ENCODE measurements at regions not wholly inside any gene's neighbourhood (a gene's known extent, or its start where the extent isn't known, plus 50 kb on each side); places are given as distances from the start of the nearest gene placed in this dataset.

- DNase-seq (ENCODE audit: low spot score) (no peak), ATAC-seq (no peak)
These were observed 499.1 kb downstream of the INSC start for GRCh38 chr11:15613789-15614188.

GRCh38 chr11:15615398-15616096 is 500.8 kb downstream of the INSC start:
- DNase-seq (ENCODE audit: low spot score) (no peak), ATAC-seq (no peak)

- no peak for ATAC-seq
- DNase-seq (ENCODE audit: low spot score), result no peak
These were observed 501.7 kb downstream of the INSC start for GRCh38 chr11:15616130-15617105.

- ATAC-seq (no peak), DNase-seq (ENCODE audit: low spot score) (no peak)
These were observed 502.4 kb downstream of the INSC start for GRCh38 chr11:15617126-15617525.

GRCh38 chr11:15618583-15619032 is 503.9 kb downstream of the INSC start:
- no peak for DNase-seq (ENCODE audit: low spot score)
- ATAC-seq, result no peak

GRCh38 chr11:15621565-15621964 is 506.8 kb downstream of the INSC start:
- DNase-seq (ENCODE audit: low spot score) (no peak), ATAC-seq (peak; percentile 52)

- ATAC-seq (no peak), DNase-seq (ENCODE audit: low spot score) (no peak)
These were observed 507.6 kb downstream of the INSC start for GRCh38 chr11:15622231-15622890.

- no peak for ATAC-seq
- no peak for DNase-seq (ENCODE audit: low spot score)
These were observed 510.0 kb downstream of the INSC start for GRCh38 chr11:15624701-15625100.

GRCh38 chr11:15625691-15626090 is 511.0 kb downstream of the INSC start:
- ATAC-seq (no peak), DNase-seq (ENCODE audit: low spot score) (no peak)

GRCh38 chr11:15627560-15627959 is 512.8 kb downstream of the INSC start:
- ATAC-seq (no peak), DNase-seq (ENCODE audit: low spot score) (no peak)

- DNase-seq (ENCODE audit: low spot score) (peak; percentile 59), ATAC-seq (peak; percentile 92)
These were observed 515.1 kb downstream of the INSC start for GRCh38 chr11:15629690-15630321.

- DNase-seq (ENCODE audit: low spot score), result no peak
- ATAC-seq, result no peak
These were observed 516.2 kb downstream of the INSC start for GRCh38 chr11:15630896-15631295.

GRCh38 chr11:15635521-15635920 is 520.8 kb downstream of the INSC start:
- no peak for DNase-seq (ENCODE audit: low spot score)
- no peak for ATAC-seq

GRCh38 chr11:15636521-15637089 is 521.9 kb downstream of the INSC start:
- ATAC-seq, result no peak

GRCh38 chr11:15638386-15638787 is 523.7 kb downstream of the INSC start:
- ATAC-seq (peak; percentile 32), DNase-seq (ENCODE audit: low spot score) (no peak)

More at GRCh38 chr11:15636521-15637089, 521.9 kb downstream of the INSC start:
- no peak for DNase-seq (ENCODE audit: low spot score)

GRCh38 chr11:15640318-15640717 is 525.6 kb downstream of the INSC start:
- ATAC-seq, result no peak
- DNase-seq (ENCODE audit: low spot score), result no peak

- ATAC-seq, result no peak
- DNase-seq (ENCODE audit: low spot score), result no peak
These were observed 526.7 kb downstream of the INSC start for GRCh38 chr11:15641271-15642045.

GRCh38 chr11:15645201-15645600 is 530.5 kb downstream of the INSC start:
- DNase-seq (ENCODE audit: low spot score) (no peak), ATAC-seq (no peak)

- ATAC-seq (no peak), DNase-seq (ENCODE audit: low spot score) (no peak)
These were observed 534.8 kb downstream of the INSC start for GRCh38 chr11:15649371-15650104.
